Body of pancreas (tissue), 4 donors: ENCODE measurements at regions not wholly inside any gene's neighbourhood (a gene's known extent, or its start where the extent isn't known, plus 50 kb on each side); places are given as distances from the start of the nearest gene placed in this dataset.

ENCODE experiments used
- POLR2A ChIP-seq, 3 donors: fragments of 450-650 bp; IDR thresholded peaks; one replicate each; pipeline ENCODE4 v1.6.1; 2016; ENCODE audit warnings: antibody characterized with exemption in 3 of 3, mild to moderate bottlenecking in 2 of 3
- TF ChIP-seq, protein P1 (sequence below), 7 experiments: fragments of 450-650 bp in 4 of 7; fragments of 200-600 bp in 3 of 7; sonication (generic) in 3 of 7; IDR thresholded peaks; one replicate each; pipeline ENCODE4 v1.5.1; 2016 to 2019; ENCODE audit warnings: antibody characterized with exemption in 7 of 7

DNA sequence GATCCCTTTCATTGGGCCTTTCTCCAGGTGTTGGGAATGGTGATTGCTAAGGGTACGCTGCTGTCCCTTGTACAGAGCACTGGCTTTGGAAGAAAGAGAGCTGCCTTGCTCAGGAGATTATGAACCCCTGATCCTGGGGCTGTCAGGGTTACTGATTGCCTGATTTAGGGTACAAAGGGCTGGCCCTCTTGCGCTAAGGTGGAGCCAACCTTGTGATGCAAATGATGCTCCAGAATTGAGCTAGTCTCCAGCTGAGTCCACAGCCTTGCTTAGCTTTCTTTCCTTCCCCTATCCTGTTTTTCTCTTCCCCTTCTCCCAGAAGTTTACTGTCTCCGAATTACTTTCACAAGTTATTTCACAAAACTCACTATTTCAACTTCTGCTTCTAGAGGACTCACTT lies 334.7 kb downstream of the AMY1C start:
- TF ChIP-seq, protein P1, sequence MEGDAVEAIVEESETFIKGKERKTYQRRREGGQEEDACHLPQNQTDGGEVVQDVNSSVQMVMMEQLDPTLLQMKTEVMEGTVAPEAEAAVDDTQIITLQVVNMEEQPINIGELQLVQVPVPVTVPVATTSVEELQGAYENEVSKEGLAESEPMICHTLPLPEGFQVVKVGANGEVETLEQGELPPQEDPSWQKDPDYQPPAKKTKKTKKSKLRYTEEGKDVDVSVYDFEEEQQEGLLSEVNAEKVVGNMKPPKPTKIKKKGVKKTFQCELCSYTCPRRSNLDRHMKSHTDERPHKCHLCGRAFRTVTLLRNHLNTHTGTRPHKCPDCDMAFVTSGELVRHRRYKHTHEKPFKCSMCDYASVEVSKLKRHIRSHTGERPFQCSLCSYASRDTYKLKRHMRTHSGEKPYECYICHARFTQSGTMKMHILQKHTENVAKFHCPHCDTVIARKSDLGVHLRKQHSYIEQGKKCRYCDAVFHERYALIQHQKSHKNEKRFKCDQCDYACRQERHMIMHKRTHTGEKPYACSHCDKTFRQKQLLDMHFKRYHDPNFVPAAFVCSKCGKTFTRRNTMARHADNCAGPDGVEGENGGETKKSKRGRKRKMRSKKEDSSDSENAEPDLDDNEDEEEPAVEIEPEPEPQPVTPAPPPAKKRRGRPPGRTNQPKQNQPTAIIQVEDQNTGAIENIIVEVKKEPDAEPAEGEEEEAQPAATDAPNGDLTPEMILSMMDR (IDR thresholded peaks at IDR 0.05): no peak
- TF ChIP-seq POLR2A (IDR thresholded peaks at IDR 0.05): no peak
